ENCODE measurements at regions not wholly inside any gene's neighbourhood (a gene's known extent, or its start where the extent isn't known, plus 50 kb on each side); places are given as distances from the start of the nearest gene placed in this dataset.

GRCh38 chr3:963755-964154 lies 129.1 kb upstream of the CNTN6 start:
- H4K20me1 ChIP-seq (replicated peaks; ENCODE audit: insufficient read depth) = no peaks in the 10 kb centered on the region
- H3K27me3 ChIP-seq (ENCODE audit: insufficient read depth) = no peaks in the 10 kb centered on the region
- H3K79me2 ChIP-seq (replicated peaks; ENCODE audit: insufficient read depth) = no peaks in the 10 kb centered on the region
- no peaks in the 10 kb centered on the region for H3K4me1 ChIP-seq (ENCODE audit: insufficient read depth)
- no peak overlapping the region for H3K4me2 ChIP-seq
- no peaks in the 10 kb centered on the region for H3K27me3 Mint-ChIP-seq (ENCODE audit: insufficient read depth, low read depth, poor library complexity)
- no peak overlapping the region for H3K4me3 ChIP-seq
- no peak for TF ChIP-seq JUNB (IDR thresholded peaks at IDR 0.05; ENCODE audit: unreplicated experiment)
- TF ChIP-seq CTCF (conservative IDR thresholded peaks at IDR 0.05; ENCODE audit: low read depth in 2 of 2) = no peak
- TF ChIP-seq EZH2phosphoT487 (IDR thresholded peaks at IDR 0.05; ENCODE audit: unreplicated experiment) = no peak
- no peak for TF ChIP-seq EZH2 (IDR thresholded peaks at IDR 0.05; ENCODE audit: low read depth, unreplicated experiment)
- TF ChIP-seq STAT1 (IDR thresholded peaks at IDR 0.05; ENCODE audit: unreplicated experiment) = no peak
- TF ChIP-seq CREB1 (CRISPR knock-in tag; IDR thresholded peaks at IDR 0.05; ENCODE audit: low read depth) = no peak
- TF ChIP-seq ETS1 (IDR thresholded peaks at IDR 0.05) = no peak
- no peak for TF ChIP-seq ZNF331 (CRISPR knock-in tag; IDR thresholded peaks at IDR 0.05; ENCODE audit: low read depth)
- TF ChIP-seq NANOG (IDR thresholded peaks at IDR 0.05; ENCODE audit: borderline replicate concordance) = no peak
- no peak for TF ChIP-seq POLR2AphosphoS5 (IDR thresholded peaks at IDR 0.05; ENCODE audit: low read depth)
- TF ChIP-seq ZNF462 (CRISPR knock-in tag; IDR thresholded peaks at IDR 0.05) = no peak
- no peak for TF ChIP-seq REST (IDR thresholded peaks at IDR 0.05; ENCODE audit: unreplicated experiment)
- TF ChIP-seq ZNF114 (CRISPR knock-in tag; IDR thresholded peaks at IDR 0.05) = no peak
- peaks cover 43% of the 10 kb centered on the region for H3K36me3 Mint-ChIP-seq (ENCODE audit: low read depth)
- no peak overlapping the region for H2AFZ ChIP-seq
- H3K4me3 Mint-ChIP-seq = no peak overlapping the region
- no peaks in the 10 kb centered on the region for H3F3A ChIP-seq (replicated peaks; ENCODE audit: low read depth)
- H3K27ac Mint-ChIP-seq = no peak overlapping the region
- H3K27ac ChIP-seq (ENCODE audit: low read depth) = no peak overlapping the region
- no peak for ATAC-seq
- peaks cover 7% of the 10 kb centered on the region; the same call in 1 of the 2 replicates for H3K9me2 ChIP-seq (ENCODE audit: insufficient read depth)
- no peaks in the 10 kb centered on the region for H3K4me1 Mint-ChIP-seq
- no peaks in the 10 kb centered on the region for H3K36me3 ChIP-seq (ENCODE audit: insufficient read depth)
- H3K9me3 Mint-ChIP-seq = peaks cover 90% of the 10 kb centered on the region
- DNase-seq (ENCODE audit: low spot score) = no peak

Data from GM23338 (cell line).